H1 (cell line): ENCODE measurements at regions not wholly inside any gene's neighbourhood (a gene's known extent, or its start where the extent isn't known, plus 50 kb on each side); places are given as distances from the start of the nearest gene placed in this dataset.

Experiments
- CTCF ChIA-PET: fragments of 300-600 bp; sonication (Branson Sonifier 250); formaldehyde crosslinking; loops from one replicate; lab custom pipeline; 2021; ENCODE audit not compliant: partially characterized antibody; lab: Charles Lee
- POLR2A ChIA-PET: fragments of 300-600 bp; sonication (Branson Sonifier 250); formaldehyde crosslinking; loops from one replicate; lab custom pipeline; 2021; ENCODE audit warnings: inconsistent platforms; ENCODE audit not compliant: partially characterized antibody; lab: Charles Lee
- DNase-seq, 2 experiments: peaks; one replicate each; pipeline versions ENCODE4 v3.0.0 to v3.0.0-alpha.2; 2010 to 2022; ENCODE audit warnings: low spot score in 2 of 2, low read depth in 1 of 2, mixed read lengths in 1 of 2
- FAIRE-seq: peaks from 2 replicates; lab custom pipeline; 2011; peaks lifted over from hg19 to GRCh38; lab: Jason Lieb, UNC
- H2AFZ ChIP-seq: 2 replicates; pipeline ENCODE4 v1.8.1; 2012; ENCODE audit warnings: low read length, inconsistent platforms
- H2AK5ac ChIP-seq: 2 replicates; pipeline ENCODE4 v1.6.1; 2013; ENCODE audit warnings: low read depth, low read length
- H2BK120ac ChIP-seq: replicated peaks from 2 replicates; pipeline ENCODE3; 2013; ENCODE audit warnings: low read depth, low read length, inconsistent platforms
- H2BK12ac ChIP-seq: 2 replicates; pipeline ENCODE4 v1.6.1; 2013; ENCODE audit warnings: low read depth, low read length
- H2BK15ac ChIP-seq: 2 replicates; pipeline ENCODE4 v1.6.1; 2013; ENCODE audit warnings: low read length
- H2BK20ac ChIP-seq: 2 replicates; pipeline ENCODE4 v1.6.1; 2013; ENCODE audit warnings: low read length
- H2BK5ac ChIP-seq: 2 replicates; pipeline ENCODE4 v1.6.1; 2013; ENCODE audit warnings: low read depth, low read length
- H3K14ac ChIP-seq: 2 replicates; pipeline ENCODE4 v1.6.1; 2013; ENCODE audit warnings: inconsistent platforms; ENCODE audit not compliant: insufficient read length
- H3K18ac ChIP-seq: 2 replicates; pipeline ENCODE4 v1.6.1; 2013; ENCODE audit warnings: low read length; ENCODE audit errors: extremely low read depth
- H3K23ac ChIP-seq: 2 replicates; pipeline ENCODE4 v1.6.1; 2013; ENCODE audit warnings: inconsistent platforms; ENCODE audit not compliant: insufficient read length
- H3K23me2 ChIP-seq: 2 replicates; pipeline ENCODE4 v1.6.1; 2013; ENCODE audit warnings: low read depth, low read length
- H3K27ac ChIP-seq: 2 replicates; pipeline ENCODE4 v1.6.1; 2011; ENCODE audit warnings: low read depth, low read length, inconsistent platforms
- H3K27me3 ChIP-seq, 4 experiments: replicated peaks in 1 of 4; 1 replicate in 1 of 4; 2 replicates in 3 of 4; pipeline versions ENCODE4 v1.6.1 to v1.8.1; 2011 to 2013; ENCODE audit warnings: low read length in 3 of 4, mild to moderate bottlenecking in 3 of 4, inconsistent platforms in 2 of 4, mixed read lengths in 2 of 4, moderate library complexity in 1 of 4; ENCODE audit not compliant: control insufficient read depth in 3 of 4, insufficient read depth in 3 of 4; ENCODE audit errors: extremely low read depth in 1 of 4
- H3K36me3 ChIP-seq, 4 experiments: 2 replicates each; pipeline versions ENCODE4 v1.6.1 to v1.8.1; 2011 to 2013; ENCODE audit warnings: mild to moderate bottlenecking in 4 of 4, low read length in 3 of 4, moderate library complexity in 2 of 4, control low read depth in 1 of 4, inconsistent platforms in 1 of 4; ENCODE audit not compliant: insufficient read depth in 4 of 4, control insufficient read depth in 2 of 4
- H3K4ac ChIP-seq: replicated peaks from 2 replicates; pipeline ENCODE3; 2013; ENCODE audit warnings: low read length, low read depth, mixed read lengths, inconsistent platforms; ENCODE audit not compliant: insufficient read length
- H3K4me1 ChIP-seq, 4 experiments: replicated peaks in 1 of 4; 1 replicate in 1 of 4; 2 replicates in 3 of 4; pipeline versions ENCODE4 v1.6.1 to v1.8.1; 2011 to 2013; ENCODE audit warnings: low read length in 3 of 4, inconsistent platforms in 2 of 4, mixed read lengths in 1 of 4; ENCODE audit not compliant: insufficient read depth in 4 of 4, control insufficient read depth in 3 of 4
- H3K4me2 ChIP-seq, 2 experiments: 2 replicates each; pipeline versions ENCODE4 v1.6.1 to v1.8.1; 2011 to 2013; ENCODE audit warnings: low read depth in 2 of 2, low read length in 2 of 2, control low read depth in 1 of 2, inconsistent platforms in 1 of 2, mild to moderate bottlenecking in 1 of 2; ENCODE audit not compliant: insufficient read depth in 1 of 2
- H3K4me3 ChIP-seq, 4 experiments: fragments of 200-600, 300-600 bp in 1 of 4; sonication (generic), shearing (Covaris generic), sonication (Bioruptor Twin) in 1 of 4; 2 replicates each; pipeline versions ENCODE4 v1.5.1 to v1.8.1; 2011 to 2016; ENCODE audit warnings: low read length in 4 of 4, low read depth in 3 of 4, control low read depth in 2 of 4, inconsistent platforms in 2 of 4, mild to moderate bottlenecking in 2 of 4, mixed read lengths in 1 of 4, moderate library complexity in 1 of 4; ENCODE audit not compliant: insufficient read depth in 2 of 4; ENCODE audit errors: extremely low read depth in 1 of 4
- H3K56ac ChIP-seq: replicated peaks from 2 replicates; pipeline ENCODE3; 2013; ENCODE audit warnings: low read depth, mild to moderate bottlenecking, mixed read lengths, low read length, inconsistent platforms; ENCODE audit not compliant: insufficient read length
- H3K79me1 ChIP-seq: 2 replicates; pipeline ENCODE4 v1.6.1; 2013; ENCODE audit warnings: low read depth, low read length, control low read depth
- H3K79me2 ChIP-seq, 2 experiments: 2 replicates each; pipeline versions ENCODE4 v1.6.1 to v1.8.1; 2012 to 2013; ENCODE audit warnings: low read length in 2 of 2, mild to moderate bottlenecking in 2 of 2, inconsistent platforms in 1 of 2; ENCODE audit not compliant: insufficient read depth in 2 of 2, control insufficient read depth in 1 of 2
- H3K9ac ChIP-seq, 4 experiments: replicated peaks in 1 of 4; 1 replicate in 1 of 4; 2 replicates in 3 of 4; pipeline versions ENCODE4 v1.6.1 to v1.8.1; 2011 to 2013; ENCODE audit warnings: low read depth in 3 of 4, low read length in 3 of 4, control low read depth in 2 of 4, mild to moderate bottlenecking in 2 of 4, moderate library complexity in 2 of 4, inconsistent platforms in 1 of 4; ENCODE audit errors: extremely low read depth in 1 of 4
- H3K9me3 ChIP-seq, 2 experiments: 2 replicates each; pipeline versions ENCODE4 v1.6.1 to v1.8.1; 2012 to 2013; ENCODE audit warnings: mild to moderate bottlenecking in 2 of 2, moderate library complexity in 2 of 2, control low read depth in 1 of 2, inconsistent platforms in 1 of 2, low read depth in 1 of 2, low read length in 1 of 2, mixed read lengths in 1 of 2; ENCODE audit not compliant: insufficient read depth in 2 of 2
- H4K20me1 ChIP-seq, 2 experiments: replicated peaks in 1 of 2; 2 replicates each; pipeline versions ENCODE3 to v1.8.1; 2011 to 2013; ENCODE audit warnings: inconsistent platforms in 2 of 2, low read length in 2 of 2, mild to moderate bottlenecking in 1 of 2; ENCODE audit not compliant: insufficient read depth in 2 of 2, control insufficient read depth in 1 of 2
- H4K5ac ChIP-seq: 2 replicates; pipeline ENCODE4 v1.6.1; 2013; ENCODE audit warnings: low read length, low read depth, mixed read lengths, inconsistent platforms; ENCODE audit not compliant: insufficient read length
- H4K8ac ChIP-seq: 2 replicates; pipeline ENCODE4 v1.8.0; 2013; ENCODE audit warnings: mild to moderate bottlenecking, moderate library complexity, low read length, inconsistent platforms; ENCODE audit not compliant: insufficient read depth; ENCODE audit errors: extremely low read depth
- H4K91ac ChIP-seq: replicated peaks from 2 replicates; pipeline ENCODE3; 2013; ENCODE audit warnings: low read length, mixed read lengths, inconsistent platforms; ENCODE audit not compliant: insufficient read length
- GTF2F1 ChIP-seq: IDR thresholded peaks from 2 replicates; pipeline ENCODE4 v1.6.1; 2012; ENCODE audit warnings: low read depth, low read length, improper control_type of control experiment, borderline replicate concordance
- MAX ChIP-seq: IDR thresholded peaks from 2 replicates; pipeline ENCODE4 v1.6.1; 2012; ENCODE audit warnings: inconsistent platforms
- SIX5 ChIP-seq: IDR thresholded peaks from 2 replicates; pipeline ENCODE4 v1.6.1; 2011; ENCODE audit warnings: mild to moderate bottlenecking, low read depth, low read length

DNA sequence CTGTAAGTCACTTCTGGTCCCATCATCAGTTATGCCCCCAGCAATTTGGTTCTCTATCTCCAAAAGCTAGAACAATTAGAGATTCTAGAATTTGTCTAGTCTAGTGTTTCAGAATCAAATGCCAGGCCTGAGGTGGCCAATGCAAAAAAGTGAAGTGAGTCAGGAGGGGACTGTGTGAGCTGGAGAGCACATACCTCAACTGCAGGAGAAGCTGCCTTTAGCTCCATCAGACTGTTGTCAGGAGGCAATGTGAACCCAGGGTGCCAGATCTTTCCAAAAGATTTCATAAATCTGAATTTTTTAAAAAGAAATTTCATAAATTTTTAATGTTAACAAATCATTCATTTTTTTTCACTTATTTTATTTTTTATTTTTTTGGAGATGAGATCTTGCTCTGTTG is 80.7 kb upstream of the EOMES start:
- H4K5ac ChIP-seq, result no peak overlapping the region
- CTCF ChIA-PET, result interaction anchor here (0.8 to 2.0 kb wide), 4 partner anchors 19 to 525 kb away, joined by 3 to 6 read pairs (median 4); partner anchors contain the start of gene EOMES

More for the DNA sequence above, 80.7 kb upstream of the EOMES start:
- Histone ChIP-seq H4K91ac (no peak overlapping the region), H4K20me1 (no peaks in the 10 kb centered on the region), H3K4ac (no peak overlapping the region), H2BK12ac (no peak overlapping the region), H3K79me2 (no peaks in the 10 kb centered on the region), H3K27ac (no peak overlapping the region), H2AK5ac (no peak overlapping the region), H2AFZ (no peak overlapping the region), H2BK5ac (no peak overlapping the region), H4K8ac (no peak overlapping the region), H3K4me2 (no peak overlapping the region), H3K18ac (no peak overlapping the region), H3K27me3 (no peaks in the 10 kb centered on the region), H3K23me2 (no peaks in the 10 kb centered on the region), H3K4me3 (no peak overlapping the region), H3K56ac (no peak overlapping the region), H2BK120ac (no peak overlapping the region), H3K36me3 (no peaks in the 10 kb centered on the region), H3K14ac (no peak overlapping the region), H3K9me3 (no peaks in the 10 kb centered on the region), H3K4me1 (no peaks in the 10 kb centered on the region), H3K23ac (no peak overlapping the region), H3K9ac (no peak overlapping the region), H2BK15ac (no peak overlapping the region), H3K79me1 (no peaks in the 10 kb centered on the region), H2BK20ac (no peak overlapping the region)
- no peak for DNase-seq
- TF ChIP-seq GTF2F1 (no peak), SIX5 (no peak), MAX (no peak)
- FAIRE-seq, result no peak
- POLR2A ChIA-PET, result interaction anchor here (0.7 kb wide), 1 partner anchor 167 kb away, joined by 3 read pairs; no protein-coding TSS in a partner anchor
